ENCODE measurements at regions not wholly inside any gene's neighbourhood (a gene's known extent, or its start where the extent isn't known, plus 50 kb on each side); places are given as distances from the start of the nearest gene placed in this dataset.

DNA sequence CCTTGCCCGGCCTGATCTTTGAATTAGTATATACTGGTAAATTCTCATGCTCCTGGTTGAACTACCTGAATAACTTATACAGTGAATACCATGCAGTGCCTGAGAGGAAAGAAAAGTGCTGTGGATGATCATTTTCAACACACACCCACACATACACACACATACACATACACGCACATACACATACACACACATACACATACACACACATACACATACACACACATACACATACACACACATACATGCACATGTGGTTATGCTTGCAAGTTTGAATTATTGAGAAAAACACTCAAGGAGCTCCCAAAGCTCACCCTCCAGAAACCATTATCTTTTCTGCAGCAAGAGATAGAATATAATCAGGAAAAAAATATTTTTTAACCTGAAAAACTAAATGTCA lies 366.9 kb upstream of the RASGEF1B start:
- in situ Hi-C loops (cut with MboI; ENCODE audit: low sequenced_read_pairs) = loop anchor here (10.0 to 25.0 kb wide), 2 partner anchors 376 to 434 kb away; partner anchors contain the start of gene RASGEF1B

- in situ Hi-C loops (cut with MboI; ENCODE audit: low sequenced_read_pairs) = loop anchor here (10.0 to 25.0 kb wide), 2 partner anchors 374 to 432 kb away; partner anchors contain the start of gene RASGEF1B
Measured at GRCh38 chr4:81836716-81837115, 365.0 kb upstream of the RASGEF1B start.

DNA sequence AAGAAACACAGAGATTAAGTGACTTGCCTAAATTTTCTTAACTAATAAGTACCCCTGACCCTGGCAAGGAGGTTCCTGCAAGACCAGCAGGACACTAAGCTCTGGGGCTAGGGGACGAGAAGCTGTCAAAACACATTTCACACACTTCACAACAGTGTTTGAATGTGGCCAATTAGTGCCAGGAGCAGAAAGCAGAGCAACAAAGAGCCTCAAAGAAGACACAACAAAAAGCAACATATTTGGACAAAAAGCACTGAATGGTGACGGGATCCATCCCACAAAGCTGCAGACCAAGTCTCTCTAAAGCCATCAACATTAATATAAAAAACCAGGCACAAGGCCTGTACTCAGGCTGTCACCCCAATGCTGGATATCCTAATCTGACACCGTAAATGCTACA lies 361.9 kb upstream of the RASGEF1B start:
- in situ Hi-C loops (cut with MboI; ENCODE audit: low sequenced_read_pairs) = loop anchor here (10.0 to 25.0 kb wide), 2 partner anchors 371 to 429 kb away; partner anchors contain the start of gene RASGEF1B

- in situ Hi-C loops (cut with MboI; ENCODE audit: low sequenced_read_pairs) = loop anchor here (25.0 kb wide), 1 partner anchor 367 kb away; the partner anchor contains the start of gene RASGEF1B
Measured at GRCh38 chr4:81828991-81829390, 357.3 kb upstream of the RASGEF1B start.

GRCh38 chr4:81827577-81828202 lies 356.0 kb upstream of the RASGEF1B start:
- in situ Hi-C loops (cut with MboI; ENCODE audit: low sequenced_read_pairs) = loop anchor here (25.0 kb wide), 1 partner anchor 365 kb away; the partner anchor contains the start of gene RASGEF1B

GRCh38 chr4:81826817-81827424 lies 355.2 kb upstream of the RASGEF1B start:
- in situ Hi-C loops (cut with MboI; ENCODE audit: low sequenced_read_pairs) = loop anchor here (25.0 kb wide), 1 partner anchor 365 kb away; the partner anchor contains the start of gene RASGEF1B

DNA sequence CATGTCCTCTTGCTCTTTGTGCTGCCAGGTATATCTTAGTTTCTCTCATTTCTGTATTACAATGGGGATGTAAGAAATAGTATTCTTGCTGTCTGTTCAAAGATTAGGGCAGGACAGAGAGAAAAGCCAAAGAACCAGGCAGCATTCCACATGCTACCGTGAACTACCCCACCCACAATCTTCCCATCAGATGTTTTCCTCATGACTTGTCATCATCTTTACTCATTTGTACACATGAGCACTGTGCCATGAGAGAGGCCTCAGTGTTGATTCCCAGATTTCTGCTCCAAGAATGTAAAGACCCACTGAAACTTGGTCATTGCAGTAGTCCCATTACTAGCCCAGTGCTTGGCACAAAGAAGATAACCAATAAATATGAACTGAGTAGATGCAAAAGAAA lies 354.6 kb upstream of the RASGEF1B start:
- in situ Hi-C loops (cut with MboI; ENCODE audit: low sequenced_read_pairs) = loop anchor here (25.0 kb wide), 1 partner anchor 364 kb away; the partner anchor contains the start of gene RASGEF1B

DNA sequence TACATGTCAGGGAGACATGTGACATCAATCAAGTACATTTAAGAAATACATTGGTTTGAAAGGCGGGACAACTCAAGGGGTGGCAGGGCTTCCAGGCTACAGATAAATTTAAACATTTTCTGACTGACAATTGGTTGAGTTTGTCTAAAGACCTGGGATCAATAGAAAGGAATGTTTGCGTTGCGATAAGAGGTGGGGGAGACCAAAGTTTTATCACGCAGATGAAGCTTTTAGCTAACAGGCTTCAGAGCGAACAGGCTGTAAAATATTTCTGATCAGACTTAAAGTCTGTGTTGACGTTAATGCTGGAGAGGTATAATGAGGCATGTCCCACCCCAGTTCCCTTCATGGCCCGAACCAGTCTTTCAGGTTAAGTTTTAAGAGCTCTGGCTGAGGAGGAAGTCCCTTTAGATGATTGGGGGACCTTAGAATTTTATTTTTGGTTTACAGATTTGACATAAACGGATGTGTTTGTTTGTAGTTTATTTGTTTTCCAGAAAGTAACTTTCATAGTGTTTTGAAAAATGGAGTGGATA lies 346.7 kb upstream of the RASGEF1B start:
- in situ Hi-C loops (cut with MboI; ENCODE audit: low sequenced_read_pairs) = no loop called here

- in situ Hi-C loops (cut with MboI; ENCODE audit: low sequenced_read_pairs) = no loop called here
Measured at GRCh38 chr4:81816031-81816761, 344.5 kb upstream of the RASGEF1B start.

GRCh38 chr4:81814987-81815541 lies 343.4 kb upstream of the RASGEF1B start:
- in situ Hi-C loops (cut with MboI; ENCODE audit: low sequenced_read_pairs) = no loop called here

DNA sequence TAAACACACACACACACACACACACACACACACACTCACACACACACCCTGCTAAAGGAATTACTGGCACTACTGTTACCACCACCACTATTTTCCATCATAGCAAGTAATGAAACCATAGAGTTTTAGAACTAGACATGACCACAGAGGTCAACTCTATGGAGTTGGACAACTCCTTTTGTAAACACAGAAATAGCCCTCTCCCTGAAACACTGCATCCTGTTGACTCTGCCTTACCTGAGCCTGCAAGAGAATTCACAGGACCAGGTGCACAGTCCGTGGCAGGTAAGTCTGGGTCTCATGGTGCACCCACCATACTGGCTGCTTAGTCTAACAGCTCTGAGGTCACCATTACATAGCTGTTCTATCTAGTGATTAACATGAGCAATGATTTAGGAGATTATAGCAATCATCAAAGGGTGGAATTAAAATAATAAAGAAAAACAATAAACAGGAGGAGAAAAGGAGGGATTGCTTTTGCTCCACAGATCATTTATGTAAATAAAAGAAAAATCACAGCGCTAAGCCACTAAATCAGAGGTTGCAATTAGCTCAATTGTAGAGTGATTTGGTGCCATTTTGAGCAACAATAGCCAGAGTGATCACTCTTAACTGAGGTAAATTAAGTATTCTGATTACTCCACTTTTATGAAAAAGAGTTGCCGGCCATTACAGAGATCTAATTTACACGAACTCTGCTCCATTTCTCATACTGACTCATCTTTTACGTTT lies 340.0 kb upstream of the RASGEF1B start:
- in situ Hi-C loops (cut with MboI; ENCODE audit: low sequenced_read_pairs) = no loop called here

GRCh38 chr4:81808011-81808672 lies 336.4 kb upstream of the RASGEF1B start:
- in situ Hi-C loops (cut with MboI; ENCODE audit: low sequenced_read_pairs) = no loop called here

DNA sequence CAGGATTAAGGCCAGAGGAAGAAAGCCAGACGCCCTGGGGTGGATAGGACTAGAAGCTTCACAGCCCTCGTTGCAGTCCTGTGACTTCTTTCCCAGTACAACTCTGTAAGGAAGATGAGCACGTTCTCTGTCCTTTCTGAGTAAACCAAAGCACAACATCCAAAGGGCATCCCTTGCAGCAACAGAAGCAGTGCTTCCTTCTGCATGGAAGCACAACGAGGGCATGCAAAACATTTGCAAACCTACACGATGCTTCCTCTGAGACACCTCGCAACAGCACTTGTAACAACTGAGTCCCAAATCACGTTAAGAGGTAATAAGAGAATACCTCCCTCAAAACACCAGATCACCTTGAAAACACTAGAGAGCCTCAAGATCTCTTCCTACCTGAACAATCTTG lies 335.7 kb upstream of the RASGEF1B start:
- in situ Hi-C loops (cut with MboI; ENCODE audit: low sequenced_read_pairs) = no loop called here

GRCh38 chr4:81806485-81806884 lies 334.8 kb upstream of the RASGEF1B start:
- in situ Hi-C loops (cut with MboI; ENCODE audit: low sequenced_read_pairs) = no loop called here

DNA sequence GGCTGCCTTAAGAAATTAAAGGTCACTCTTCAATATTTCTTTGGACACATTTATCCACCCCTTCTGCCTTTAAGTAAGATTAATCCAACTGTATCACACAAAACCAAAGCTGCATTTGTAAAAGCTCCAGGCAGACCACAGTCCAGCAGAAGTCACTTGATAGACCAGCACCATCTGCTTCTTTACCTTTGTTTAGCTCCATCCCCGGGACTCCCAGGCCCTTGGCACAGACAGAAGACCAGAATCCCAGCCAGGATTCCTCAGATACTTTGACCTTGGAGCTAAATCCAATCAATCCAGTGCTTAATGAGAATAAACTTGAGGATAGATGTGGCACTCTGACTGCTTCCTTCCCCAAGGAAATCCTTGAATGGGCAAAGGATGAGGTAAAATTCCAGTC lies 333.1 kb upstream of the RASGEF1B start:
- in situ Hi-C loops (cut with MboI; ENCODE audit: low sequenced_read_pairs) = no loop called here

GRCh38 chr4:81802285-81802846 lies 330.7 kb upstream of the RASGEF1B start:
- in situ Hi-C loops (cut with MboI; ENCODE audit: low sequenced_read_pairs) = no loop called here

DNA sequence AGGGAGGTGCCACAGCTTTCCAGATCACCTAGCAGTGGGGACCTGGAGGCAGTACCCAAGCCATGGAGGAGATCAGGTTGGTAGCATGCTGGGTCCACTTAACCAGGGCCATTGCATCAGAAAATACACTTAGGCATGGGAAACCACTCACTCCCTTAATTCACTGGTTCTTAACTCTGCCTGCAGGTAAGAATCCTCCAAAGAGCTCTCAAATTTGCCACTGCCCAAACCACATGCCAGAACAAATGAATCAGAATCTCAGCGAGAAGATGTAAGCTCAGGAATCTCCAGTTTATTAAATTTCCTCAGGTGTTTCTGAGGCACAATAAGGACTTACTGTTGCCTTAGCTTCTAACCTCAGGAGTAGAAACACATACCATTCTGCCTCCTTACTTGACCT lies 327.7 kb upstream of the RASGEF1B start:
- in situ Hi-C loops (cut with MboI; ENCODE audit: low sequenced_read_pairs) = no loop called here

- in situ Hi-C loops (cut with MboI; ENCODE audit: low sequenced_read_pairs) = no loop called here
Measured at GRCh38 chr4:81796790-81797528, 325.3 kb upstream of the RASGEF1B start.

GRCh38 chr4:81792521-81792920 lies 320.8 kb upstream of the RASGEF1B start:
- in situ Hi-C loops (cut with MboI; ENCODE audit: low sequenced_read_pairs) = no loop called here

All from HL-60/S4 treated with phorbol 12-myristate 13-acetate at 8.2 ng/mL for 4 days and 3 days (cell line).